HL-60 (cell line): ENCODE measurements at regions not wholly inside any gene's neighbourhood (a gene's known extent, or its start where the extent isn't known, plus 50 kb on each side); places are given as distances from the start of the nearest gene placed in this dataset.
"Not testable (repeated sequence)": the region's sequence is repeated elsewhere in the genome, so short reads cannot be mapped to it uniquely, and the experiment has no call there.

ENCODE experiments used
- DNase-seq, 2 experiments: peaks; one replicate each; pipeline ENCODE4 v3.0.0-alpha.2; 2010 to 2020; ENCODE audit warnings: low read depth in 1 of 2, low spot score in 1 of 2
- H3K27ac ChIP-seq: fragments of 250-450 bp; sonication (Bioruptor Pico); replicated peaks from 2 replicates; pipeline ENCODE4 v1.5.1; 2020; ENCODE audit warnings: mild to moderate bottlenecking, moderate library complexity
- H3K27me3 ChIP-seq: fragments of 250-450 bp; sonication (Bioruptor Pico); 2 replicates; pipeline ENCODE4 v1.5.1; 2021; ENCODE audit warnings: mild to moderate bottlenecking, moderate library complexity; ENCODE audit not compliant: insufficient read depth, poor library complexity, severe bottlenecking
- H3K4me3 ChIP-seq: replicated peaks from 2 replicates; pipeline ENCODE4 v1.5.1; 2011; ENCODE audit warnings: mild to moderate bottlenecking, control low read depth, low read length; ENCODE audit not compliant: insufficient read depth
- CTCF ChIP-seq: IDR thresholded peaks from one replicate; pipeline ENCODE4 v1.5.1; 2011; ENCODE audit warnings: low read length, control low read depth, inconsistent platforms; ENCODE audit not compliant: insufficient read depth
- GABPA ChIP-seq: IDR thresholded peaks from 2 replicates; pipeline ENCODE4 v1.6.1; 2012; ENCODE audit warnings: low read depth
- POLR2AphosphoS5 ChIP-seq: IDR thresholded peaks from 2 replicates; pipeline ENCODE4 v1.6.1; 2012; ENCODE audit warnings: low read depth
- REST ChIP-seq: IDR thresholded peaks from 2 replicates; pipeline ENCODE4 v1.6.1; 2012; ENCODE audit warnings: low read depth; ENCODE audit not compliant: insufficient replicate concordance
- SPI1 ChIP-seq: IDR thresholded peaks from 2 replicates; pipeline ENCODE4 v1.6.1; 2012; ENCODE audit warnings: low read depth, mild to moderate bottlenecking, borderline replicate concordance

- not testable (repeated sequence) for H3K27ac ChIP-seq, H3K4me3 ChIP-seq, H3K27me3 ChIP-seq
- peak; percentile 20 for TF ChIP-seq CTCF
- DNase-seq = peak in 1 of 2 experiments; percentile 17
These were observed 183.3 kb upstream of the SSTR4 start for GRCh38 chr20:22851679-22852346.

GRCh38 chr20:22861231-22861980 lies 173.7 kb upstream of the SSTR4 start:
- Histone ChIP-seq H3K27me3 (peaks cover 8% of the 10 kb centered on the region), H3K4me3 (no peak overlapping the region), H3K27ac (no peak overlapping the region)
- DNase-seq = no peak
- TF ChIP-seq POLR2AphosphoS5 (no peak), CTCF (no peak), GABPA (no peak), REST (no peak), SPI1 (no peak)

- no peak for DNase-seq
These were observed 173.1 kb upstream of the SSTR4 start for GRCh38 chr20:22861990-22862389.

GRCh38 chr20:22862671-22863230 lies 172.4 kb upstream of the SSTR4 start:
- Histone ChIP-seq H3K27me3 (peaks cover 8% of the 10 kb centered on the region), H3K4me3 (no peak overlapping the region), H3K27ac (no peak overlapping the region)
- TF ChIP-seq REST (no peak), SPI1 (no peak), GABPA (no peak), CTCF (no peak), POLR2AphosphoS5 (no peak)
- no peak for DNase-seq

More at GRCh38 chr20:22861990-22862389, 173.1 kb upstream of the SSTR4 start:
- no peak overlapping the region for H3K27ac ChIP-seq
- no peak for TF ChIP-seq SPI1
- H3K27me3 ChIP-seq = peaks cover 8% of the 10 kb centered on the region
- H3K4me3 ChIP-seq = no peak overlapping the region
